Activated T-helper 2 cell treated with anti-CD3 and anti-CD28 coated beads, Interferon-gamma antibody, Interleukin-2, Interleukin-4, amounts not matched to agents 10 μg/mL and 5 μg/mL and 100 μg/mL, durations not matched to agents 14 hours and 24 hours and 36 hours (primary cell): ENCODE measurements at regions not wholly inside any gene's neighbourhood (a gene's known extent, or its start where the extent isn't known, plus 50 kb on each side); places are given as distances from the start of the nearest gene placed in this dataset.

Experiments used
- DNase-seq: peaks from one replicate; pipeline ENCODE4 v3.0.0; 2021; ENCODE audit warnings: low spot score
- H3K27ac Mint-ChIP-seq: one replicate; pipeline ENCODE4 v1.8.0; 2021; ENCODE audit warnings: mixed read lengths
- H3K27me3 Mint-ChIP-seq: one replicate; pipeline ENCODE4 v1.8.0; 2021; ENCODE audit warnings: low read depth, mixed read lengths
- H3K36me3 Mint-ChIP-seq: one replicate; pipeline ENCODE4 v1.8.0; 2021; ENCODE audit warnings: low read depth, mixed read lengths
- H3K4me1 Mint-ChIP-seq: one replicate; pipeline ENCODE4 v1.8.0; 2021; ENCODE audit warnings: low read depth, mixed read lengths
- H3K4me3 Mint-ChIP-seq: one replicate; pipeline ENCODE4 v1.8.0; 2021; ENCODE audit warnings: low read depth, mild to moderate bottlenecking, moderate library complexity, mixed read lengths
- H3K9me3 Mint-ChIP-seq: one replicate; pipeline ENCODE4 v1.8.0; 2021; ENCODE audit warnings: mixed read lengths
- intact Hi-C: fragments of 100-400 bp; cut with micrococcal nuclease; formaldehyde crosslinking; loops from one replicate; pipeline ENCODE4 v1.15.1; 2023

DNA sequence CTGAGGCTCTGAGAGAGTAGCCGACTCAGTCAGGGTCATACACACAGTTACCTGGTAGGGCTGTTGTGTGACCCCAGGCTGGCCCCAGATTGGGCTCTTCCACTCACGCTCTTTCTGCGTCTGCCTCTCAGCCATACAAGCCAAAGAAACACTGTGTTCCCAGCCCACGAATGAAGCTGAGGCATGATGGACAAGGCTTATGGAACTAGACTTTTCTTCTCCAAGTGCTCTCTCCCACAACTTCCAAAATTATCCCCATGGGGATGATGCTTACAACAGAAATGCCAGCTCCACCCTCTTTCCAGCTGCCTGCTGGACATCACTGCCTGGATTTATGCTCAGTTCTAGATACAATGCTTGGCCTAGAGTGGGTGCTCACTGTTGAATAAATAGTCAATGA is 102.8 kb upstream of the JUN start:
- no peaks in the 10 kb centered on the region for H3K9me3 Mint-ChIP-seq
- H3K4me3 Mint-ChIP-seq: no peak overlapping the region
- no peaks in the 10 kb centered on the region for H3K27me3 Mint-ChIP-seq
- DNase-seq: no peak
- intact Hi-C loops: loop anchor here (5.0 kb wide), 1 partner anchor 69 kb away; no protein-coding TSS in a partner anchor
- H3K27ac Mint-ChIP-seq: no peak overlapping the region
- no peaks in the 10 kb centered on the region for H3K36me3 Mint-ChIP-seq
- peaks cover 31% of the 10 kb centered on the region for H3K4me1 Mint-ChIP-seq

- Mint-ChIP-seq H3K9me3 (no peaks in the 10 kb centered on the region), H3K36me3 (no peaks in the 10 kb centered on the region), H3K4me3 (no peak overlapping the region), H3K27ac (no peak overlapping the region), H3K4me1 (peaks cover 29% of the 10 kb centered on the region), H3K27me3 (no peaks in the 10 kb centered on the region)
- DNase-seq: no peak
- intact Hi-C loops: loop anchor here (5.0 kb wide), 1 partner anchor 70 kb away; no protein-coding TSS in a partner anchor
Observed at GRCh38 chr1:58887059-58887458, 103.2 kb upstream of the JUN start.

DNA sequence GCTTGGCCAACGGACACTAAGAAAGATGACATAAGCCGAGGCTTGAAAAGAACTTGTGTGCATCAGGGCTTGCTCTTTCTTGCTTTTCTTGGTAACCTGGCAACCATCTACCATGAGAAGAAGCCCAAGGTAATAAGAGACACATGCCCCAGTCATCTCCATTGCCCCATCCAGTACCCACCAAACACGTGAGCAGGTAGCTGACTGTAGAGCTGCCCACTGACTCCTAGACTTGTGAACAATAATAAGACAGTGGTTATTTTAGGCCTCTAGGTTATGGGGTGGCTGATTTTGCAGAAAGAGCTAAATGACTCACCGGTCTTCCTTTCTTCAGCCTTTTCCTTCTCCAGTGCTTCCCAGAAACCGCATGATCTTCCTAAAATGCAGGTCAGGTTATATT is 105.0 kb upstream of the JUN start:
- Mint-ChIP-seq H3K36me3 (no peaks in the 10 kb centered on the region), H3K4me1 (peaks cover 23% of the 10 kb centered on the region)

DNA sequence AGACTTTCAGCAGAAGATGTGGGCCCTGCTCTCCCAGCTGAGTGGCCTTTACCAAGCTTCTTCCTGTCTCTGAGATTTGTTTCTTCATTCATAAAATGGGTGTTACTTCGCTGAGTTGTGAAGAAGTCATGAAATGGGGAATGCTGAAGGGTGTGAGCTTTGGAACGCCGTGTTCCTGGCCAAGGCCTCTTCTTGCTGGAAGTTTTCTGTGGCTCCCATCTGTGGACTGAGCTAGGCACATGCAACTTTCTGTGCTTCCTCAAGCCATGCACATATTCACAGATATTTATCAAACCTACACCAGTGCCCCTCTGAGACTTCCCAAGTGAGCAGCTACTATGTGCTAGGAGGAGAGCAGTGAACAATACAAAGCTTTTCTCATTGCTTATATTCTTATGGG is 106.3 kb upstream of the JUN start:
- intact Hi-C loops: no loop called here
- no peak overlapping the region for H3K27ac Mint-ChIP-seq
- peaks cover 4% of the 10 kb centered on the region for H3K27me3 Mint-ChIP-seq
- no peak overlapping the region for H3K4me3 Mint-ChIP-seq
- no peaks in the 10 kb centered on the region for H3K36me3 Mint-ChIP-seq
- no peak for DNase-seq
- H3K4me1 Mint-ChIP-seq: peaks cover 21% of the 10 kb centered on the region
- no peaks in the 10 kb centered on the region for H3K9me3 Mint-ChIP-seq

More for the DNA sequence above, 105.0 kb upstream of the JUN start:
- no peak for DNase-seq
- no peak overlapping the region for H3K27ac Mint-ChIP-seq
- peaks cover 4% of the 10 kb centered on the region for H3K27me3 Mint-ChIP-seq
- H3K4me3 Mint-ChIP-seq: no peak overlapping the region
- intact Hi-C loops: loop anchor here (5.0 kb wide), 1 partner anchor 72 kb away; no protein-coding TSS in a partner anchor
- H3K9me3 Mint-ChIP-seq: no peaks in the 10 kb centered on the region

DNA sequence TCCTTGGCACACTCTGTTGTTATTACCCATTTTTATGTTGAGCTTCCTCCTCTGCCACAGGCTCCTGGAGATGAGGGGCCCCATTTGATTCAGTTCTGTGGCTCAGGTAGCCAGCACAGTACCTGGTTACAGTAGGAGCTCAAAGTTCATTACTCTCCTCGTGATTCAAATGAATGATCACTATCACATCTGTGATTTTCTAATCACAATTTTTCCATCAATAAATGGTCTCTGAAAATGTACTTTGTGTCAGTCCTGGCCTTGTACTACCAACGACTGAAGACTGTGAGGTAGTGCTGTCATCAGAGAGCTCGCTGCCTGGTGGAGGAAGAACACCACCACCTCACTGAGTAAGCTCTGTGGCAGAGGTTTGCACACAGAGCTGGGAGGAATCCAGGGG is 106.8 kb upstream of the JUN start:
- Mint-ChIP-seq H3K27ac (no peak overlapping the region), H3K36me3 (no peaks in the 10 kb centered on the region), H3K4me1 (peaks cover 21% of the 10 kb centered on the region), H3K4me3 (no peak overlapping the region), H3K27me3 (peaks cover 4% of the 10 kb centered on the region), H3K9me3 (no peaks in the 10 kb centered on the region)
- intact Hi-C loops: no loop called here
- DNase-seq: no peak

DNA sequence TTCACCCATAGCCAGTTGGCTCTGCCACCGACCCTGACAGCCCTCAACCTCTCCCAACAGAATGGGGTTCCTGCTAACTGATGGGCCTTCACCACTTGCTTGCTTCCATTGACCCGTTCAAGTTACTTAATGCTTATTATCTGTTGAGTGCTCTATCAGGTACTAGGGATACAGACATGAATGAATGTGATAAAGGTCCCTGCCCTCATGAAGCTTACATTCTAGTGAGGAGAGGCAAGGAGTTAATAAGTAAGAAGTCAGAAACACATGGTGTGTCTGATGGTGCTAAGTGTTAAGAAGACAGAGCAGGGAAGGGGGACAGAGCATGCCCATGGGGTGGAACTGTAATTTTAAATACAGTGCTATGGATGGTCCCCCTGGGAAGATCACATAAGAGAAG is 107.5 kb upstream of the JUN start:
- Mint-ChIP-seq H3K4me3 (no peak overlapping the region), H3K36me3 (no peaks in the 10 kb centered on the region), H3K4me1 (peaks cover 20% of the 10 kb centered on the region), H3K27me3 (peaks cover 4% of the 10 kb centered on the region), H3K9me3 (no peaks in the 10 kb centered on the region), H3K27ac (no peak overlapping the region)
- DNase-seq: no peak
- intact Hi-C loops: no loop called here

GRCh38 chr1:58893257-58893869 is 109.5 kb upstream of the JUN start:
- intact Hi-C loops: no loop called here
- Mint-ChIP-seq H3K9me3 (no peaks in the 10 kb centered on the region), H3K4me3 (no peak overlapping the region), H3K27me3 (peaks cover 4% of the 10 kb centered on the region), H3K4me1 (peaks cover 12% of the 10 kb centered on the region), H3K27ac (no peak overlapping the region), H3K36me3 (no peaks in the 10 kb centered on the region)
- DNase-seq: no peak

DNA sequence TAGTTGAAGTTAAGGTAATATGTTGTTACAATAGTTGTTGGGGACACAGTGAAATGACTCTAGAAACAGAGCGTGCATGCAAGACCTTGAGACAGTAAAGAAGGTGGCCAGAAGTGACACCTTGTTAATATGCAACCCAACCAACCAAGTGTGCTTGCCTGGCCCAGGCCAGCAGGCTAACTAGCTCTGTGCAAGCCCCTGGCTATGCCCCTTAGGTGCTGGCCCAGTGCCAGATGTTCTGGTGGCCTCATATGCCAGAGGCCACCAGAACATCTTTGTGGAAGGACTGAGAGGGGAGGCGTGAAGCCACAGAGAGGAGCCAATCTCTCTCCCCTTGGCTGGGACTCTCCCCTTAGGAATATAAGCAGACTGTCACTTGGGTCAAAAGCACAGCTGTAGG is 111.2 kb upstream of the JUN start:
- no peaks in the 10 kb centered on the region for H3K9me3 Mint-ChIP-seq
- H3K27me3 Mint-ChIP-seq: peaks cover 4% of the 10 kb centered on the region
- intact Hi-C loops: no loop called here
- H3K4me1 Mint-ChIP-seq: peaks cover 12% of the 10 kb centered on the region
- no peaks in the 10 kb centered on the region for H3K36me3 Mint-ChIP-seq
- no peak overlapping the region for H3K27ac Mint-ChIP-seq
- DNase-seq: no peak
- H3K4me3 Mint-ChIP-seq: no peak overlapping the region

GRCh38 chr1:58895559-58896145 is 111.8 kb upstream of the JUN start:
- Mint-ChIP-seq H3K4me1 (peaks cover 12% of the 10 kb centered on the region), H3K27me3 (peaks cover 4% of the 10 kb centered on the region), H3K27ac (no peak overlapping the region), H3K4me3 (no peak overlapping the region), H3K36me3 (no peaks in the 10 kb centered on the region), H3K9me3 (no peaks in the 10 kb centered on the region)
- intact Hi-C loops: no loop called here
- DNase-seq: no peak

- intact Hi-C loops: no loop called here
- H3K27me3 Mint-ChIP-seq: peaks cover 4% of the 10 kb centered on the region
- DNase-seq: no peak
- H3K27ac Mint-ChIP-seq: no peak overlapping the region
- H3K9me3 Mint-ChIP-seq: no peaks in the 10 kb centered on the region
- peaks cover 18% of the 10 kb centered on the region for H3K4me1 Mint-ChIP-seq
- H3K36me3 Mint-ChIP-seq: no peaks in the 10 kb centered on the region
- H3K4me3 Mint-ChIP-seq: no peak overlapping the region
Observed at GRCh38 chr1:58896246-58897183, 112.7 kb upstream of the JUN start.

DNA sequence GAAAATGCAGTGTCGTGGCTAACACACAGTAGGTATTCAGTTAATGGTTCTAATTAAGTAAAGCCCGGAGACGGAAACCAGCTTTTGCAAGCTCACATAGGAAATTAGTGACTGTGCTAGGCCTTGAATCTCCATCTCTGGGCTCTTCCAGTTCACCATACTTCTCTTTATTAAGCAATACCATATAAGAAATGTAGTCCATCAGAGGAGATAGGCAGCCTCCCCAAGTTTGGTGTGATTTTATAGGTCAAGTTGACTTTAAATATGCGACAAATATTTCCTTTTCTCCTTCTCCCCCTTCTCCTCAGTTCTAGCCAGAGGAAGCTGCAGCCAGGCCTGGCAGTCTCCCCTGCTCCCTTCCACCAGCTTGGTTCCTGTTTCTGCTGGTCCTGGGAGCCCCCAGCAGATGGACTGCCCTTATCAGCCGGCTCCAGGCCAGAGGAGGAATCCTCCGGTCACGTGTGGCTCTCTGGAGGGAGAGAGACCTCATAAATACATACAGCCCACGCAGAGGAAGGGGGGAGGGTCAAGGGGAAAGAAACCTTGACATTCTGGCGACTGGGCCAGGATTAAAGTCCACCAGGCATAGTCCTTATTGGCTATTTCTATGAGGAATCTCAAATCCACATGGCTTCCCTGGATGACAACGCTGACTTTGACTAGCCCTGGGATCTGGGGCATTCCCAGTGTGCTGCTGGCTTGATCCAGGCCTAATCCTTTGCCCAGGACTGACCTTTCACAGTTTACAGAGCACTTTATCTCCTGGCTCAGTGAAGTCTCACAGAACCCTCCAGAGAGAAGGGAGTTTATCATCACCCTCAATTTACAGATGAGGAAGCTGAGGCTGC is 115.1 kb upstream of the JUN start:
- Mint-ChIP-seq H3K4me3 (no peak overlapping the region), H3K9me3 (no peaks in the 10 kb centered on the region), H3K4me1 (peaks cover 28% of the 10 kb centered on the region), H3K27ac (no peak overlapping the region), H3K27me3 (no peaks in the 10 kb centered on the region), H3K36me3 (no peaks in the 10 kb centered on the region)
- intact Hi-C loops: no loop called here
- DNase-seq: no peak

DNA sequence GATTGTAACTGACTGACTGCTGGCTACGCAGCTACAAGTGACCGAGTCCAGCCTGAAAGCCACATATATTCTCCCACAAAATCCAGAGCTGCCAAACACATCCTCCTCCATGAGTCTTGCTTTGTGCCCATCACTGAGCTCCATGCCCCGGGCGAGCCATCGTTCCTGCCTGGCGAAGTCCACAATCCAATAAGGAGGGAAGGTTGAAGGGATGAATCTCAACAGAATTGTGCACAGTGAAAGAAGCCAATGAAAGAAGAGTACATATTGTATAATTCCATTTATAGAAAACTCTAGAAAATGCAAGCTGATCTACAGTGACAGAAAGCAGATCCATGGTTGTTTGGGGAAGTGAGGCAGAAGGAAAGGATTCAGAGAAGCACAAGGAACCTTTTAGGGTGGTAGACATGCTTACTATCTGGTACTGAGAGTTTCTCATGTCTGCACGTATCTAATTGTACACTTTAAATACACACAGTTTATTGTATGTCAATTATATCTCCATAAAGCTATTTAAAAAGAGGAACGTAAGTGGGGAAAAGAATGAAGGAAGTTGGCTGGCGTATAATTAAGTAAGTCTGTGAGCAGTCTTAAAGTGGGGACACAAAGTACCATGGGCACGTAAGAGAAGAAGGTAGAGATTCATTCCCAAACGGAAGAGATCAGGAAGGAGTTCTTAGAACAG is 115.9 kb upstream of the JUN start:
- H3K27me3 Mint-ChIP-seq: no peaks in the 10 kb centered on the region
- DNase-seq: no peak
- no peak overlapping the region for H3K27ac Mint-ChIP-seq
- H3K4me3 Mint-ChIP-seq: no peak overlapping the region
- intact Hi-C loops: loop anchor here (5.0 kb wide), 3 partner anchors 68 to 243 kb away; no protein-coding TSS in a partner anchor
- H3K36me3 Mint-ChIP-seq: no peaks in the 10 kb centered on the region
- no peaks in the 10 kb centered on the region for H3K9me3 Mint-ChIP-seq
- peaks cover 34% of the 10 kb centered on the region for H3K4me1 Mint-ChIP-seq
